GM23338 (cell line): ENCODE measurements at regions not wholly inside any gene's neighbourhood (a gene's known extent, or its start where the extent isn't known, plus 50 kb on each side); places are given as distances from the start of the nearest gene placed in this dataset.

Experiments
- ATAC-seq: fragments of 200-7000 bp; cut with Tn5 transposase; 3 replicates; pipeline ENCODE4 v1.9.1; 2020
- DNase-seq: peaks from one replicate; pipeline ENCODE4 v3.0.0-alpha.2; 2015; ENCODE audit warnings: low spot score
- H2AFZ ChIP-seq: fragments of 200-600 bp; sonication (generic); 2 replicates; pipeline ENCODE4 v1.8.0; 2016; ENCODE audit warnings: antibody characterized with exemption, mild to moderate bottlenecking, moderate library complexity
- H3F3A ChIP-seq: fragments of 200-600 bp; sonication (generic); replicated peaks from 2 replicates; pipeline ENCODE4 v1.8.0; 2017; ENCODE audit warnings: antibody characterized with exemption, mixed run types, low read depth
- H3K27ac ChIP-seq: fragments of 200-600 bp; sonication (generic); 2 replicates; pipeline ENCODE4 v1.6.1; 2016; ENCODE audit warnings: low read depth
- H3K27me3 ChIP-seq: fragments of 200-600 bp; sonication (generic); 2 replicates; pipeline ENCODE4 v1.8.0; 2016; ENCODE audit warnings: mild to moderate bottlenecking, mixed run types, moderate library complexity; ENCODE audit not compliant: insufficient read depth
- H3K36me3 ChIP-seq: fragments of 200-600 bp; sonication (generic); 2 replicates; pipeline ENCODE4 v1.8.0; 2016; ENCODE audit warnings: mild to moderate bottlenecking; ENCODE audit not compliant: insufficient read depth
- H3K4me1 ChIP-seq: fragments of 200-600 bp; sonication (generic); 2 replicates; pipeline ENCODE4 v1.8.0; 2016; ENCODE audit warnings: mild to moderate bottlenecking, moderate library complexity; ENCODE audit not compliant: insufficient read depth
- H3K4me2 ChIP-seq: fragments of 200-600 bp; sonication (generic); 2 replicates; pipeline ENCODE4 v1.7.1; 2017; ENCODE audit warnings: mixed run types
- H3K4me3 ChIP-seq: fragments of 200-600 bp; sonication (generic); 2 replicates; pipeline ENCODE4 v1.6.1; 2016; ENCODE audit warnings: mixed run types
- H3K79me2 ChIP-seq: fragments of 200-600 bp; sonication (generic); replicated peaks from 2 replicates; pipeline ENCODE4 v1.8.0; 2017; ENCODE audit warnings: mild to moderate bottlenecking; ENCODE audit not compliant: insufficient read depth
- H3K9me2 ChIP-seq: fragments of 200-600 bp; sonication (generic); 2 replicates; pipeline ENCODE4 v1.8.0; 2017; ENCODE audit not compliant: insufficient read depth
- H4K20me1 ChIP-seq: fragments of 200-600 bp; sonication (generic); replicated peaks from 2 replicates; pipeline ENCODE4 v1.8.0; 2017; ENCODE audit warnings: mild to moderate bottlenecking; ENCODE audit not compliant: insufficient read depth
- H3K27ac Mint-ChIP-seq: 2 replicates; pipeline ENCODE4 v1.8.0; 2020; ENCODE audit warnings: inconsistent platforms, mild to moderate bottlenecking, moderate library complexity, mixed read lengths
- H3K27me3 Mint-ChIP-seq: 3 replicates; pipeline ENCODE4 v1.8.0; 2022; ENCODE audit warnings: low read depth, mild to moderate bottlenecking, moderate library complexity, mixed read lengths, inconsistent platforms; ENCODE audit not compliant: insufficient read depth, poor library complexity
- H3K36me3 Mint-ChIP-seq: 3 replicates; pipeline ENCODE4 v1.8.0; 2021; ENCODE audit warnings: low read depth, mild to moderate bottlenecking, inconsistent platforms, moderate library complexity, mixed read lengths
- H3K4me1 Mint-ChIP-seq: 3 replicates; pipeline ENCODE4 v1.8.0; 2020; ENCODE audit warnings: mild to moderate bottlenecking, inconsistent platforms, mixed read lengths
- H3K4me3 Mint-ChIP-seq: 3 replicates; pipeline ENCODE4 v1.8.0; 2021; ENCODE audit warnings: moderate library complexity, mild to moderate bottlenecking, inconsistent platforms, mixed read lengths
- H3K9me3 Mint-ChIP-seq: 3 replicates; pipeline ENCODE4 v1.8.0; 2020; ENCODE audit warnings: moderate library complexity, mild to moderate bottlenecking, inconsistent platforms, mixed read lengths
- CREB1 ChIP-seq: fragments of 250-450 bp; sonication (Bioruptor Pico); IDR thresholded peaks from 2 replicates; pipeline ENCODE4 v1.5.0; 2020; ENCODE audit warnings: low read depth, mild to moderate bottlenecking, moderate library complexity
- EZH2 ChIP-seq: fragments of 200-600 bp; sonication (generic); IDR thresholded peaks from one replicate; pipeline ENCODE4 v1.8.0; 2017; ENCODE audit warnings: antibody characterized with exemption, mild to moderate bottlenecking, low read depth; ENCODE audit not compliant: unreplicated experiment
- EZH2phosphoT487 ChIP-seq: fragments of 200-600 bp; sonication (generic); IDR thresholded peaks from one replicate; pipeline ENCODE4 v1.8.1; 2018; ENCODE audit warnings: antibody characterized with exemption; ENCODE audit not compliant: unreplicated experiment
- NANOG ChIP-seq: IDR thresholded peaks from 2 replicates; pipeline ENCODE4 v1.6.1; 2016; ENCODE audit warnings: antibody characterized with exemption, borderline replicate concordance
- POLR2AphosphoS5 ChIP-seq: IDR thresholded peaks from 2 replicates; pipeline ENCODE4 v1.6.1; 2016; ENCODE audit warnings: antibody characterized with exemption, low read depth
- ZNF114 ChIP-seq: fragments of 250-450 bp; sonication (Bioruptor Pico); IDR thresholded peaks from 2 replicates; pipeline ENCODE4 v1.5.0; 2020; ENCODE audit warnings: mild to moderate bottlenecking, moderate library complexity
- ZNF462 ChIP-seq: fragments of 250-450 bp; sonication (Bioruptor Pico); IDR thresholded peaks from 2 replicates; pipeline ENCODE4 v1.5.0; 2020; ENCODE audit warnings: mild to moderate bottlenecking, moderate library complexity

GRCh38 chr15:29563112-29563511, 259.2 kb downstream of the TJP1 start:
- Histone ChIP-seq H3K36me3 (no peaks in the 10 kb centered on the region), H4K20me1 (no peaks in the 10 kb centered on the region), H2AFZ (no peak overlapping the region), H3K27ac (no peak overlapping the region), H3K9me2 (peaks cover 10% of the 10 kb centered on the region; the same call in 1 of the 2 replicates), H3K4me3 (no peak overlapping the region), H3F3A (no peaks in the 10 kb centered on the region), H3K4me2 (no peak overlapping the region), H3K4me1 (peaks cover 6% of the 10 kb centered on the region; the same call in 1 of the 2 replicates), H3K79me2 (peaks cover 11% of the 10 kb centered on the region), H3K27me3 (no peaks in the 10 kb centered on the region)
- DNase-seq (no peak), ATAC-seq (no peak)
- peaks cover 17% of the 10 kb centered on the region for H3K9me3 Mint-ChIP-seq
- no peak for TF ChIP-seq EZH2phosphoT487
- TF ChIP-seq ZNF462 (CRISPR knock-in tag) = no peak
- no peak for TF ChIP-seq EZH2
- TF ChIP-seq ZNF114 (CRISPR knock-in tag) = no peak
- TF ChIP-seq POLR2AphosphoS5 = no peak
- no peak for TF ChIP-seq CREB1
- no peak overlapping the region for H3K27ac Mint-ChIP-seq
- H3K27me3 Mint-ChIP-seq = peaks cover 4% of the 10 kb centered on the region
- peaks cover 20% of the 10 kb centered on the region; the same call in 2 of the 3 replicates for H3K36me3 Mint-ChIP-seq
- no peak overlapping the region for H3K4me3 Mint-ChIP-seq
- peaks cover 9% of the 10 kb centered on the region for H3K4me1 Mint-ChIP-seq

GRCh38 chr15:29560896-29561295, 261.4 kb downstream of the TJP1 start:
- Histone ChIP-seq H2AFZ (no peak overlapping the region), H3K27me3 (no peaks in the 10 kb centered on the region), H4K20me1 (no peaks in the 10 kb centered on the region), H3F3A (no peaks in the 10 kb centered on the region), H3K4me3 (no peak overlapping the region), H3K36me3 (no peaks in the 10 kb centered on the region), H3K4me1 (no peaks in the 10 kb centered on the region), H3K9me2 (peaks cover 10% of the 10 kb centered on the region; the same call in 1 of the 2 replicates), H3K79me2 (no peaks in the 10 kb centered on the region), H3K27ac (no peak overlapping the region), H3K4me2 (no peak overlapping the region)
- peaks cover 20% of the 10 kb centered on the region; the same call in 2 of the 3 replicates for H3K36me3 Mint-ChIP-seq
- no peak for ATAC-seq
- peaks cover 5% of the 10 kb centered on the region for H3K27me3 Mint-ChIP-seq
- no peak overlapping the region for H3K27ac Mint-ChIP-seq
- no peak overlapping the region for H3K4me3 Mint-ChIP-seq
- H3K9me3 Mint-ChIP-seq = peaks cover 17% of the 10 kb centered on the region
- H3K4me1 Mint-ChIP-seq = peaks cover 4% of the 10 kb centered on the region; the same call in 2 of the 3 replicates
- DNase-seq = no peak
- TF ChIP-seq NANOG (no peak), ZNF462 (CRISPR knock-in tag) (no peak), POLR2AphosphoS5 (no peak), CREB1 (no peak)
